ENCODE measurements at regions not wholly inside any gene's neighbourhood (a gene's known extent, or its start where the extent isn't known, plus 50 kb on each side); places are given as distances from the start of the nearest gene placed in this dataset.

GRCh38 chr2:66995636-66996035, 401.5 kb upstream of the ETAA1 start:
- Histone ChIP-seq H2AFZ (ENCODE audit: low read depth, low read length) (no peak overlapping the region), H3K79me2 (replicated peaks; ENCODE audit: insufficient read depth, low read length) (no peaks in the 10 kb centered on the region), H3K36me3 (ENCODE audit: insufficient read depth, low read length) (no peaks in the 10 kb centered on the region), H4K20me1 (ENCODE audit: insufficient read depth) (no peaks in the 10 kb centered on the region), H3K4me3 (ENCODE audit: low read length) (no peak overlapping the region), H3K27me3 (ENCODE audit: insufficient read depth, low read depth, low read length) (no peaks in the 10 kb centered on the region), H3K4me2 (ENCODE audit: low read length) (no peak overlapping the region), H3F3A (ENCODE audit: insufficient read depth, low read length, poor library complexity, severe bottlenecking) (no peaks in the 10 kb centered on the region), H3K9me3 (ENCODE audit: low read length) (no peaks in the 10 kb centered on the region), H3K9me2 (ENCODE audit: insufficient read depth, low read length) (no peaks in the 10 kb centered on the region), H3K27ac (ENCODE audit: low read length) (no peak overlapping the region), H3K9ac (ENCODE audit: low read length) (no peak overlapping the region)
- TF ChIP-seq TAF1 (IDR thresholded peaks at IDR 0.05; ENCODE audit: low read depth) (no peak), EP300 (conservative IDR thresholded peaks at IDR 0.05; ENCODE audit: poor library complexity, severe bottlenecking) (no peak), EZH2 (IDR thresholded peaks at IDR 0.05; ENCODE audit: borderline replicate concordance, insufficient read depth, low read length, poor library complexity, severe bottlenecking) (no peak), SMC3 (conservative IDR thresholded peaks at IDR 0.05; ENCODE audit: poor library complexity) (no peak), MXI1 (conservative IDR thresholded peaks at IDR 0.05; ENCODE audit: poor library complexity, severe bottlenecking) (no peak), RAD21 (conservative IDR thresholded peaks at IDR 0.05) (no peak)

GRCh38 chr2:67002618-67003371, 394.3 kb upstream of the ETAA1 start:
- no peaks in the 10 kb centered on the region for H4K20me1 ChIP-seq (ENCODE audit: insufficient read depth)
- no peak overlapping the region for H2AFZ ChIP-seq (ENCODE audit: low read depth, low read length)
- TF ChIP-seq TAF1 (IDR thresholded peaks at IDR 0.05; ENCODE audit: low read depth): no peak
- TF ChIP-seq REST (IDR thresholded peaks at IDR 0.05; ENCODE audit: borderline replicate concordance): no peak
- no peak for TF ChIP-seq CTCF (IDR thresholded peaks at IDR 0.05; ENCODE audit: poor library complexity, severe bottlenecking)
- TF ChIP-seq RAD21 (conservative IDR thresholded peaks at IDR 0.05): no peak
- TF ChIP-seq POLR2AphosphoS5 (IDR thresholded peaks at IDR 0.05): no peak
- no peak for TF ChIP-seq EZH2 (IDR thresholded peaks at IDR 0.05; ENCODE audit: borderline replicate concordance, insufficient read depth, low read length, poor library complexity, severe bottlenecking)
- TF ChIP-seq SMC3 (conservative IDR thresholded peaks at IDR 0.05; ENCODE audit: poor library complexity): no peak
- H3K9me2 ChIP-seq (ENCODE audit: insufficient read depth, low read length): no peaks in the 10 kb centered on the region
- H3K27me3 ChIP-seq (ENCODE audit: insufficient read depth, low read depth, low read length): no peaks in the 10 kb centered on the region
- no peak overlapping the region for H3K27ac ChIP-seq (ENCODE audit: low read length)
- H3K36me3 ChIP-seq (ENCODE audit: insufficient read depth, low read length): no peaks in the 10 kb centered on the region
- no peaks in the 10 kb centered on the region for H3F3A ChIP-seq (ENCODE audit: insufficient read depth, low read length, poor library complexity, severe bottlenecking)
- no peak overlapping the region for H3K4me3 ChIP-seq (ENCODE audit: low read length)
- no peak overlapping the region for H3K9ac ChIP-seq (ENCODE audit: low read length)
- H3K9me3 ChIP-seq (ENCODE audit: low read length): no peaks in the 10 kb centered on the region
- H3K4me2 ChIP-seq (ENCODE audit: low read length): no peak overlapping the region
- H3K79me2 ChIP-seq (replicated peaks; ENCODE audit: insufficient read depth, low read length): no peaks in the 10 kb centered on the region
